GM12878 (cell line): ENCODE measurements at regions not wholly inside any gene's neighbourhood (a gene's known extent, or its start where the extent isn't known, plus 50 kb on each side); places are given as distances from the start of the nearest gene placed in this dataset.

ENCODE experiments used
- ATAC-seq: fragments of 200-7000 bp; cut with Tn5 transposase; 3 replicates; pipeline ENCODE4 v1.9.1; 2020; ENCODE audit warnings: mild to moderate bottlenecking, moderate library complexity
- BruUV-seq: library from RNA; stranded (reverse); fragments of 400-500 nt; replicated peaks from 2 replicates; lab custom pipeline; 2021; lab: Mats Ljungman, UMichigan
- CTCF ChIA-PET: fragments of 300-600 bp; sonication (Branson Sonifier 250); formaldehyde crosslinking; extraction: SDS; loops from one replicate; lab custom pipeline; 2021; ENCODE audit warnings: inconsistent platforms; lab: Yijun Ruan, JAX
- POLR2A ChIA-PET: fragments of 350-600 bp; formaldehyde crosslinking; extraction: SDS; loops from one replicate; lab custom pipeline; 2021; ENCODE audit warnings: inconsistent platforms; lab: Charles Lee
- RAD21 ChIA-PET: fragments of 300-600 bp; sonication (Branson Sonifier 250); formaldehyde crosslinking; loops from one replicate; lab custom pipeline; 2023; ENCODE audit warnings: antibody characterized with exemption; ENCODE audit not compliant: unreplicated experiment; lab: Charles Lee
- SMC1A ChIA-PET: fragments of 300-600 bp; sonication (Branson Sonifier 250); formaldehyde crosslinking; loops from one replicate; lab custom pipeline; 2023; ENCODE audit not compliant: unreplicated experiment, uncharacterized antibody; lab: Charles Lee
- DNase-seq: peaks from one replicate; pipeline ENCODE4 v3.0.0-alpha.2; 2011; ENCODE audit warnings: low read depth, low spot score
- FAIRE-seq: peaks from 3 replicates; lab custom pipeline; 2011; peaks lifted over from hg19 to GRCh38; lab: Jason Lieb, UNC
- H2AFZ ChIP-seq: 2 replicates; pipeline ENCODE4 v1.6.0; 2011; ENCODE audit warnings: low read depth, low read length, control low read depth; ENCODE audit not compliant: control insufficient read depth
- H3K27ac ChIP-seq: 2 replicates; pipeline ENCODE4 v1.5.1; 2011; ENCODE audit warnings: control low read depth; ENCODE audit not compliant: control insufficient read depth, insufficient read depth
- H3K27me3 ChIP-seq, 2 experiments: replicated peaks in 1 of 2; 2 replicates each; pipeline versions ENCODE4 v1.6.0 to v1.6.1; 2011; ENCODE audit warnings: low read length in 1 of 2; ENCODE audit not compliant: control insufficient read depth in 2 of 2, insufficient read depth in 2 of 2
- H3K36me3 ChIP-seq, 2 experiments: 2 replicates each; pipeline ENCODE4 v1.5.1; 2011; ENCODE audit warnings: low read length in 1 of 2; ENCODE audit not compliant: control insufficient read depth in 2 of 2, insufficient read depth in 2 of 2
- H3K4me1 ChIP-seq: 2 replicates; pipeline ENCODE4 v1.6.1; 2011; ENCODE audit warnings: mild to moderate bottlenecking, low read length, moderate library complexity, mixed read lengths; ENCODE audit not compliant: control insufficient read depth, insufficient read depth
- H3K4me2 ChIP-seq: 2 replicates; pipeline ENCODE4 v1.6.0; 2011; ENCODE audit warnings: control low read depth; ENCODE audit not compliant: control insufficient read depth, insufficient read depth
- H3K4me3 ChIP-seq: fragments of 200-600 bp; sonication (generic); 2 replicates; pipeline ENCODE4 v1.5.1; 2016
- H3K79me2 ChIP-seq: 2 replicates; pipeline ENCODE4 v1.6.0; 2011; ENCODE audit warnings: low read length; ENCODE audit not compliant: control insufficient read depth, insufficient read depth
- H3K9ac ChIP-seq: 2 replicates; pipeline ENCODE4 v1.8.0; 2011; ENCODE audit warnings: low read length, control low read depth, mixed read lengths; ENCODE audit not compliant: control insufficient read depth, insufficient read depth
- H3K9me3 ChIP-seq: replicated peaks from 3 replicates; pipeline ENCODE4 v1.5.1; 2011; ENCODE audit warnings: mild to moderate bottlenecking, low read length; ENCODE audit not compliant: control insufficient read depth, insufficient read depth
- H4K20me1 ChIP-seq: 2 replicates; pipeline ENCODE4 v1.6.0; 2011; ENCODE audit not compliant: control insufficient read depth, insufficient read depth
- ASH2L ChIP-seq: fragments of 300-600, 200-600 bp; sonication (generic); IDR thresholded peaks from 2 replicates; pipeline ENCODE4 v1.6.1; 2017; ENCODE audit warnings: low read depth, mild to moderate bottlenecking, borderline replicate concordance
- BRCA1 ChIP-seq: IDR thresholded peaks from 2 replicates; pipeline ENCODE4 v1.6.1; 2011; ENCODE audit warnings: low read depth, low read length, improper control_type of control experiment
- CHD4 ChIP-seq: fragments of 200-600 bp; sonication (generic); IDR thresholded peaks from 2 replicates; pipeline ENCODE4 v1.6.1; 2016; ENCODE audit warnings: mild to moderate bottlenecking
- CREB1 ChIP-seq: IDR thresholded peaks from 2 replicates; pipeline ENCODE4 v1.6.1; 2012; ENCODE audit warnings: low read depth, mild to moderate bottlenecking, inconsistent platforms
- HCFC1 ChIP-seq: fragments of 150-350 bp; IDR thresholded peaks from 2 replicates; pipeline ENCODE4 v1.6.1; 2014; ENCODE audit warnings: low read length
- MEF2A ChIP-seq: IDR thresholded peaks from 2 replicates; pipeline ENCODE4 v1.6.1; 2011; ENCODE audit warnings: low read depth, mild to moderate bottlenecking, low read length, moderate library complexity; ENCODE audit not compliant: insufficient read depth
- RELB ChIP-seq: fragments of 450-650 bp; IDR thresholded peaks from 2 replicates; pipeline ENCODE4 v1.6.1; 2017; ENCODE audit warnings: low read depth, mild to moderate bottlenecking, moderate library complexity
- STAT3 ChIP-seq: IDR thresholded peaks from 2 replicates; pipeline ENCODE4 v1.6.1; 2011; ENCODE audit warnings: low read depth, low read length, improper control_type of control experiment
- WGBS: methylation state at CpG from one replicate; pipeline ENCODE4 v1.1.6; 2016; ENCODE audit warnings: low lambda C conversion rate; ENCODE audit not compliant: insufficient replicate concordance, insufficient coverage; ENCODE audit errors: missing lambda C conversion rate; 5-methylcytosine and 5-hydroxymethylcytosine counted together
- in situ Hi-C: fragments of 300-500 bp; cut with MboI; formaldehyde crosslinking; loops from 9 replicates; pipeline ENCODE4 v1.14.3; 2018; ENCODE audit warnings: mixed read lengths
- intact Hi-C: fragments of 100-400 bp; cut with micrococcal nuclease; formaldehyde crosslinking; loops from one replicate; pipeline ENCODE4 v1.14.2; 2022; ENCODE audit not compliant: unreplicated experiment
- TF ChIP-seq, protein P1 (sequence below): fragments of 450-650 bp; IDR thresholded peaks from 2 replicates; pipeline ENCODE4 v1.6.1; 2017; ENCODE audit warnings: mild to moderate bottlenecking, moderate library complexity

DNA sequence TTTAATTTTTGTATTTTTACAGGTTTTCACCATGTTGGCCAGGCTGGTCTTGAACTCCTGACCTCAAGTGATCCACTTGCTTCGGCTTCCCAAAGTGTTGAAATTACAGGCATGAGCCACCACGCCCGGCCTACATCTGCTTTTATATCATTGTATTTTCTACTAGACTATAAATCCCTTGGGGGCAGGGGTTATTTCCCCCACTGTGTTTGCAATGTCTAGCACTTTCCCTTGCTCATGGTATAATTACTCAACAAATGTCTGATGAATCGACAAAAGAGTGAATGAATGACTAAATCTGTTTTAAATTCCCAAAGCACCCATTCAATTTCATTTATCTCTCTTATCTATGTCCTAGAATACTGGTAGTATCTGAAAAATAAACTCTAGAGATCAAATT is 244.5 kb upstream of the CSNK1A1L start:
- Histone ChIP-seq H3K4me3 (no peak overlapping the region), H3K36me3 (no peaks in the 10 kb centered on the region), H2AFZ (no peak overlapping the region), H4K20me1 (no peaks in the 10 kb centered on the region), H3K27me3 (no peaks in the 10 kb centered on the region), H3K9me3 (no peaks in the 10 kb centered on the region), H3K4me1 (no peaks in the 10 kb centered on the region), H3K4me2 (no peak overlapping the region), H3K9ac (no peak overlapping the region), H3K27ac (no peak overlapping the region), H3K79me2 (no peaks in the 10 kb centered on the region)
- FAIRE-seq (no peak), DNase-seq (no peak), ATAC-seq (no peak)
- intact Hi-C loops: no loop called here
- no peak for TF ChIP-seq ASH2L
- TF ChIP-seq HCFC1: no peak
- TF ChIP-seq CREB1: no peak
- TF ChIP-seq, protein P1, sequence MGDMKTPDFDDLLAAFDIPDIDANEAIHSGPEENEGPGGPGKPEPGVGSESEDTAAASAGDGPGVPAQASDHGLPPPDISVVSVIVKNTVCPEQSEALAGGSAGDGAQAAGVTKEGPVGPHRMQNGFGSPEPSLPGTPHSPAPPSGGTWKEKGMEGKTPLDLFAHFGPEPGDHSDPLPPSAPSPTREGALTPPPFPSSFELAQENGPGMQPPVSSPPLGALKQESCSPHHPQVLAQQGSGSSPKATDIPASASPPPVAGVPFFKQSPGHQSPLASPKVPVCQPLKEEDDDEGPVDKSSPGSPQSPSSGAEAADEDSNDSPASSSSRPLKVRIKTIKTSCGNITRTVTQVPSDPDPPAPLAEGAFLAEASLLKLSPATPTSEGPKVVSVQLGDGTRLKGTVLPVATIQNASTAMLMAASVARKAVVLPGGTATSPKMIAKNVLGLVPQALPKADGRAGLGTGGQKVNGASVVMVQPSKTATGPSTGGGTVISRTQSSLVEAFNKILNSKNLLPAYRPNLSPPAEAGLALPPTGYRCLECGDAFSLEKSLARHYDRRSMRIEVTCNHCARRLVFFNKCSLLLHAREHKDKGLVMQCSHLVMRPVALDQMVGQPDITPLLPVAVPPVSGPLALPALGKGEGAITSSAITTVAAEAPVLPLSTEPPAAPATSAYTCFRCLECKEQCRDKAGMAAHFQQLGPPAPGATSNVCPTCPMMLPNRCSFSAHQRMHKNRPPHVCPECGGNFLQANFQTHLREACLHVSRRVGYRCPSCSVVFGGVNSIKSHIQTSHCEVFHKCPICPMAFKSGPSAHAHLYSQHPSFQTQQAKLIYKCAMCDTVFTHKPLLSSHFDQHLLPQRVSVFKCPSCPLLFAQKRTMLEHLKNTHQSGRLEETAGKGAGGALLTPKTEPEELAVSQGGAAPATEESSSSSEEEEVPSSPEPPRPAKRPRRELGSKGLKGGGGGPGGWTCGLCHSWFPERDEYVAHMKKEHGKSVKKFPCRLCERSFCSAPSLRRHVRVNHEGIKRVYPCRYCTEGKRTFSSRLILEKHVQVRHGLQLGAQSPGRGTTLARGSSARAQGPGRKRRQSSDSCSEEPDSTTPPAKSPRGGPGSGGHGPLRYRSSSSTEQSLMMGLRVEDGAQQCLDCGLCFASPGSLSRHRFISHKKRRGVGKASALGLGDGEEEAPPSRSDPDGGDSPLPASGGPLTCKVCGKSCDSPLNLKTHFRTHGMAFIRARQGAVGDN: no peak
- TF ChIP-seq STAT3: no peak
- no peak for TF ChIP-seq CHD4
- no peak for TF ChIP-seq RELB
- TF ChIP-seq BRCA1: no peak
- TF ChIP-seq MEF2A: no peak
- no TSS peak for BruUV-seq
- SMC1A ChIA-PET: no interaction called here
- CTCF ChIA-PET: no interaction called here
- POLR2A ChIA-PET: no interaction called here
- RAD21 ChIA-PET: no interaction called here
- in situ Hi-C loops: no loop called here
- WGBS: 18% methylated on average over 4 of the region's 4 CpGs
